IMR-90 (cell line): ENCODE measurements at regions not wholly inside any gene's neighbourhood (a gene's known extent, or its start where the extent isn't known, plus 50 kb on each side); places are given as distances from the start of the nearest gene placed in this dataset.

ENCODE experiments used
- ATAC-seq: fragments of 200-7000 bp; cut with Tn5 transposase; 2 replicates; pipeline ENCODE4 v1.9.1; 2020; ENCODE audit warnings: low read depth, mild to moderate bottlenecking, moderate library complexity
- BruUV-seq: library from RNA; stranded (reverse); fragments of 400-500 nt; replicated peaks from 2 replicates; lab custom pipeline; 2021; lab: Mats Ljungman, UMichigan
- CTCF ChIA-PET: fragments of 300-600 bp; formaldehyde crosslinking; extraction: SDS; loops from one replicate; lab custom pipeline; 2021; ENCODE audit warnings: antibody characterized with exemption; lab: Yijun Ruan, JAX
- POLR2A ChIA-PET: fragments of 300-600 bp; sonication (Branson Sonifier 250); formaldehyde crosslinking; loops from one replicate; lab custom pipeline; 2022; ENCODE audit warnings: antibody characterized with exemption; ENCODE audit not compliant: unreplicated experiment; lab: Charles Lee
- DNase-seq: peaks from one replicate; pipeline ENCODE4 v3.0.0; 2013
- H2AFZ ChIP-seq: replicated peaks from 2 replicates; pipeline ENCODE3; 2013; ENCODE audit warnings: low read length, mild to moderate bottlenecking; ENCODE audit not compliant: poor library complexity
- H2AK5ac ChIP-seq: 2 replicates; pipeline ENCODE4 v1.6.1; 2013; ENCODE audit warnings: low read depth, low read length, inconsistent platforms
- H2AK9ac ChIP-seq: replicated peaks from 2 replicates; pipeline ENCODE3; 2013; ENCODE audit warnings: mild to moderate bottlenecking, low read depth, low read length, moderate library complexity; ENCODE audit not compliant: poor library complexity
- H2BK120ac ChIP-seq: 2 replicates; pipeline ENCODE4 v1.6.1; 2013; ENCODE audit warnings: low read depth, low read length, inconsistent platforms
- H2BK15ac ChIP-seq: 3 replicates; pipeline ENCODE4 v1.6.1; 2013; ENCODE audit warnings: low read depth, low read length, inconsistent platforms
- H2BK20ac ChIP-seq: 2 replicates; pipeline ENCODE4 v1.6.1; 2013; ENCODE audit warnings: low read depth, mild to moderate bottlenecking, inconsistent platforms, low read length, moderate library complexity
- H2BK5ac ChIP-seq: 2 replicates; pipeline ENCODE4 v1.6.1; 2013; ENCODE audit warnings: mild to moderate bottlenecking, low read depth, low read length, inconsistent platforms; ENCODE audit not compliant: poor library complexity, severe bottlenecking
- H3K14ac ChIP-seq: replicated peaks from 2 replicates; pipeline ENCODE4 v1.6.1; 2013; ENCODE audit warnings: low read depth, low read length, inconsistent platforms
- H3K18ac ChIP-seq: 2 replicates; pipeline ENCODE4 v1.6.1; 2013; ENCODE audit warnings: low read depth, low read length, control low read depth
- H3K23ac ChIP-seq: 2 replicates; pipeline ENCODE4 v1.6.1; 2013; ENCODE audit warnings: low read depth, low read length, inconsistent platforms
- H3K27ac ChIP-seq: 2 replicates; pipeline ENCODE4 v1.5.1; 2013; ENCODE audit warnings: mild to moderate bottlenecking, control low read depth, low read length; ENCODE audit not compliant: insufficient read depth
- H3K27me3 ChIP-seq: 2 replicates; pipeline ENCODE4 v1.6.1; 2013; ENCODE audit warnings: low read length; ENCODE audit not compliant: control insufficient read depth, insufficient read depth
- H3K36me3 ChIP-seq: 2 replicates; pipeline ENCODE4 v1.6.1; 2013; ENCODE audit warnings: low read length, mixed read lengths; ENCODE audit not compliant: control insufficient read depth, insufficient read depth
- H3K4ac ChIP-seq: 2 replicates; pipeline ENCODE4 v1.6.1; 2013; ENCODE audit warnings: low read depth, low read length, inconsistent platforms
- H3K4me1 ChIP-seq: 2 replicates; pipeline ENCODE4 v1.6.1; 2013; ENCODE audit warnings: low read length, mixed read lengths; ENCODE audit not compliant: control insufficient read depth, insufficient read depth
- H3K4me2 ChIP-seq: 2 replicates; pipeline ENCODE4 v1.6.1; 2013; ENCODE audit warnings: low read depth, mild to moderate bottlenecking, control low read depth, low read length, moderate library complexity
- H3K4me3 ChIP-seq: 2 replicates; pipeline ENCODE4 v1.5.1; 2013; ENCODE audit warnings: low read depth, mild to moderate bottlenecking, control low read depth, low read length, moderate library complexity; ENCODE audit not compliant: insufficient read depth
- H3K56ac ChIP-seq: 2 replicates; pipeline ENCODE4 v1.6.1; 2013; ENCODE audit warnings: low read length, inconsistent platforms; ENCODE audit not compliant: insufficient read depth; ENCODE audit errors: extremely low read depth
- H3K79me1 ChIP-seq, 2 experiments: 2 replicates each; pipeline ENCODE4 v1.6.1; 2013; ENCODE audit warnings: low read length in 2 of 2, inconsistent platforms in 1 of 2, low read depth in 1 of 2
- H3K9ac ChIP-seq: 2 replicates; pipeline ENCODE4 v1.6.1; 2013; ENCODE audit warnings: low read depth, low read length, control low read depth
- H3K9me1 ChIP-seq: 2 replicates; pipeline ENCODE4 v1.6.1; 2013; ENCODE audit warnings: low read length, inconsistent platforms; ENCODE audit not compliant: insufficient read depth
- H3K9me3 ChIP-seq: 2 replicates; pipeline ENCODE4 v1.6.1; 2013; ENCODE audit warnings: low read length; ENCODE audit not compliant: control insufficient read depth, insufficient read depth
- H4K20me1 ChIP-seq: 2 replicates; pipeline ENCODE4 v1.6.1; 2013; ENCODE audit warnings: low read length, inconsistent platforms; ENCODE audit not compliant: insufficient read depth
- H4K5ac ChIP-seq: 2 replicates; pipeline ENCODE4 v1.6.1; 2013; ENCODE audit warnings: mild to moderate bottlenecking, low read depth, low read length, control low read depth
- H4K8ac ChIP-seq, 2 experiments: 2 replicates each; pipeline ENCODE4 v1.6.1; 2013; ENCODE audit warnings: low read depth in 2 of 2, low read length in 2 of 2, control low read depth in 1 of 2, inconsistent platforms in 1 of 2
- H4K91ac ChIP-seq: 2 replicates; pipeline ENCODE4 v1.6.1; 2013; ENCODE audit warnings: low read depth, low read length, inconsistent platforms; ENCODE audit not compliant: insufficient read depth
- CEBPB ChIP-seq: IDR thresholded peaks from 2 replicates; pipeline ENCODE4 v1.6.1; 2012; ENCODE audit warnings: low read depth, low read length, improper control_type of control experiment
- CTCF ChIP-seq: conservative IDR thresholded peaks from 2 replicates; pipeline ENCODE4 v1.5.1; 2012; ENCODE audit warnings: mild to moderate bottlenecking, low read depth, low read length, improper control_type of control experiment
- MAFK ChIP-seq: IDR thresholded peaks from 2 replicates; pipeline ENCODE4 v1.6.1; 2012; ENCODE audit warnings: low read depth, low read length, improper control_type of control experiment
- POLR2A ChIP-seq: IDR thresholded peaks from 2 replicates; pipeline ENCODE4 v1.6.1; 2012; ENCODE audit warnings: mild to moderate bottlenecking, low read depth, low read length
- RFX5 ChIP-seq: IDR thresholded peaks from 2 replicates; pipeline ENCODE4 v1.8.0; 2012; ENCODE audit warnings: low read depth, mild to moderate bottlenecking, low read length, moderate library complexity
- USF2 ChIP-seq: fragments of 150-350 bp; IDR thresholded peaks from 2 replicates; pipeline ENCODE4 v1.6.1; 2017; ENCODE audit warnings: mild to moderate bottlenecking, antibody characterized with exemption, low read length, low read depth
- WGBS, 2 experiments: methylation state at CpG; one replicate each; pipeline versions ENCODE4 v1.1.5 to v1.1.7; 2013; ENCODE audit warnings: missing lambda C conversion rate in 2 of 2; ENCODE audit not compliant: insufficient read length in 1 of 2; ENCODE audit errors: extremely low coverage in 2 of 2; 5-methylcytosine and 5-hydroxymethylcytosine counted together
- dilution Hi-C: fragments of 300-500 bp; cut with HindIII; formaldehyde crosslinking; loops from one replicate; pipeline ENCODE4 v1.14.3; 2018; ENCODE audit warnings: low sequenced_read_pairs; ENCODE audit not compliant: unreplicated experiment
- in situ Hi-C: fragments of 300-500 bp; cut with MboI; formaldehyde crosslinking; loops from 3 replicates; pipeline ENCODE4 v1.14.3; 2019; ENCODE audit warnings: low sequenced_read_pairs, inconsistent platforms, mixed read lengths
- intact Hi-C: fragments of 100-400 bp; cut with micrococcal nuclease; formaldehyde crosslinking; loops from 2 replicates; pipeline ENCODE4 v1.10.0; 2022

- Histone ChIP-seq H3K9me3 (peaks cover 2% of the 10 kb centered on the region; the same call in 1 of the 2 replicates), H2BK15ac (0 out of 3 replicates have a peak overlapping the region, but pooled peaks have one; percentile 27), H3K27ac (no peak overlapping the region), H3K79me1 (no peaks in the 10 kb centered on the region), H4K8ac (no peak overlapping the region), H3K9ac (no peak overlapping the region), H4K91ac (no peak overlapping the region), H2AK5ac (0 out of 2 replicates have a peak overlapping the region, but pooled peaks have one; percentile 15), H2BK5ac (no peak overlapping the region), H3K36me3 (no peaks in the 10 kb centered on the region), H3K9me1 (no peaks in the 10 kb centered on the region), H3K4me1 (peaks cover 8% of the 10 kb centered on the region), H3K18ac (peak overlapping the region; percentile 55; the same call in 1 of the 2 replicates), H2BK120ac (no peak overlapping the region), H2AK9ac (no peak overlapping the region), H3K4ac (no peak overlapping the region), H3K56ac (no peak overlapping the region), H2BK20ac (no peak overlapping the region), H3K27me3 (no peaks in the 10 kb centered on the region), H2AFZ (no peak overlapping the region), H3K14ac (no peak overlapping the region), H4K5ac (peak overlapping the region; percentile 53; the same call in 1 of the 2 replicates), H3K4me3 (no peak overlapping the region), H4K20me1 (no peaks in the 10 kb centered on the region), H3K23ac (no peak overlapping the region), H3K4me2 (no peak overlapping the region)
- BruUV-seq = no TSS peak
- dilution Hi-C loops = no loop called here
- ChIA-PET CTCF (no interaction called here), POLR2A (no interaction called here)
- DNase-seq = no peak
- intact Hi-C loops = no loop called here
- no CpG with 5 or more reads among the region's 1 CpG for WGBS, 2 experiments
- TF ChIP-seq CEBPB = no peak
- no peak for TF ChIP-seq POLR2A
- TF ChIP-seq RFX5 = no peak
- no peak for TF ChIP-seq USF2
- no peak for TF ChIP-seq MAFK
- TF ChIP-seq CTCF = no peak
- no peak for ATAC-seq
- in situ Hi-C loops = no loop called here
These were observed 324.9 kb downstream of the HHIPL2 start for GRCh38 chr1:222223010-222223409.
